HG02981 (cell line): ENCODE measurements at regions not wholly inside any gene's neighbourhood (a gene's known extent, or its start where the extent isn't known, plus 50 kb on each side); places are given as distances from the start of the nearest gene placed in this dataset.

Source experiments
- ATAC-seq: cut with Tn5 transposase; IDR thresholded peaks from one replicate; pipeline ENCODE4 v1.9.1; 2021; ENCODE audit warnings: mild to moderate bottlenecking, moderate library complexity; ENCODE audit not compliant: unreplicated experiment

DNA sequence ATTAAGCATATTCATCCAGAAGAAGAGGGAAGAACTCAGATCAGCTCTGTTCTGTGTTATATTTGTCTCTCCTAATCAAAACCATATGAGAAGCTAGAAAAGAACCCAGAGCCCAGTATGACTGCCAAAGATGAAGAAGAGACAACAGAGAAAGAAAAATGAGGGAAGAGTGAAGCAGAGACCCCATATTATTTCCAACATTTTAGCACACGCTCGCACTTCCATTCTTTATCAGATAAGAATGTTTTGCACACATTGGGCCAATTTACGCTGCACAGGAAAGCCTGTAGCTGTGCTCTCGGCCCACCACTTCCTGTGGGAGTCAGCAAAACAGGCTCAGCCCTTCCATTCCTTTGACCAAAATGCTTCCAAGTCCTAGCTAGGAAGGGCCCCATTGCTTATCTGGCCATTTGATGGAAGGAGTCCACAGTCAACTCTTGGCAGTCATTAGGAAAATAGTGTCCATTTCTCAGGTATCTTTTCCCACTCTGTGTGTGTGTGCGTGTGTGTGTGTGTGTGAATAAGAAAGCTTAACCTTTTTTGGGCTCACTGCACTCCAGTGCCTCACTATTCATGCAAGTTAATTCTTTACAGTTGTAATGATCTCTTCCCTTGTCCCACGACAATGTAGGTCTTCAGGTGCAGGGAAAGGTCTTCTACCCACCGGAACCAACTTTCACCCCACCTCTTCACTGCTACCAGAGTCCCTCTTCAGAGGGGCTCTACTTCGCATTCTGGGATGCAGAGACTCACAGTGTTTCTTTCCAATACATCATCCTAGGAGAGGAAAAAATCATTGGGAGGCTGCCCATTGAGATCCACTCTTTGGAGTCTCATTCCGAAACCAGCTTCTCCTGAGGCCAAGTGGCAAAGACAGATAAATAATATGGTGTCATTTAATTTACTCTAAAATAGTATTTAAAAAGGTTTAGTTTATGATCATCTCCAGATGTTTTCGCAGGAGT, 237.5 kb downstream of the COG6 start:
- ATAC-seq = no peak

- no peak for ATAC-seq
These were observed 238.3 kb downstream of the COG6 start for GRCh38 chr13:39893808-39894207.

DNA sequence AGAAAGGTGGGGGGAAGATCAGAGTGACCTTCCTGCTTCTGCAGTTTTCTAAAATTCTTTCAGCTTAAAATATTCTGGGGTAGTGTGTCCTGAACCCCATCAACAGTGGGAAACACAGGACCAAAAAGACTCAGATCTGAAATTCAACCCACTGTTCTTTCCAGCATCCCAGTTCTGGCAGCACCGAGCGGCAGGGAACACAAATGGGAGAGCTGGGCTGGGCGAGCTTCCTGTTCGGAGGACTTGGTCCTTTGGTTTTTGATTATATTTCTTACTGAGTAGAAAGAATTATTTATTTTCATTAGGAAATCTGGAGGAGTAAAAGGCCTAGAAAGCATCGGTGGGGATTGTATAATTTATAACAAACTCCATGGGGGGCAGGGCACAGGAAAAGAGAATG, 239.1 kb downstream of the COG6 start:
- no peak for ATAC-seq

DNA sequence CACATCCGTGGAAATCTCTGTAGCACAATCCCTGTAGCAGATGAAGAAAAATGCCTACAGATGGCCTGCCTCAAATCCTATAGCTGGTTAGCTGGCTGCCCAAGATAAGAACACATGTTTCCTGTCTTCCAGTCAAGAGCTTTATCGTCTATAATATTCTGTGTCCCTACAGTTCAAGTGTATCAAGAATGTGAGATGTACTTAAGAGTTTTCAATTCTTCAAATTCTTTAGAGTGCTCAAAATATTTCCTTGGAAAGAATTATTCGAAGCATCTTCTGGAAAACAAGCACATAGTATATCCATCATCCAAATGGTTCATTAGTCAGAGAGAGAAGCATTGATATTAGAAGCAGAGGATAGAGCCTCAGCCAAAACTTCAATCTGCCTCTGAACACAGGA, 239.8 kb downstream of the COG6 start:
- no peak for ATAC-seq

DNA sequence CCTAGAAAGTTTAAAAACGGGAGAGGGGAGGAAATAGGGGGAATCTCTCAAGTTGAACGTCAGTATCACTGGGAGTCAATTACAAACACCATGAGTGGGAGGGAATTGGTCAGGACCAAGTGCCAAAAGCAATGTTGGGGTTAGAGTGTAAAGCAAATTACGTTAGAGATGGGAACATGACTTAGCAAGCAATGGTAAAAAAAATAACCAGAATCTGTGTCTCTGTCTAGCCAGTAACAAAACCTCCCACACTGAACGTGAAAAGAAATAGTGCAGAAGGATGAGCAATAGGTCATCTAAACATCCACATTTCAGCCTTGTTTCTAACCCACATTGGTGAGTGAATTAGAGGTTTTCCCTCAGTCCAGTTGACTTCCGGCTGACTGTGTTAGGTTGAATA, 242.2 kb downstream of the COG6 start:
- no peak for ATAC-seq

DNA sequence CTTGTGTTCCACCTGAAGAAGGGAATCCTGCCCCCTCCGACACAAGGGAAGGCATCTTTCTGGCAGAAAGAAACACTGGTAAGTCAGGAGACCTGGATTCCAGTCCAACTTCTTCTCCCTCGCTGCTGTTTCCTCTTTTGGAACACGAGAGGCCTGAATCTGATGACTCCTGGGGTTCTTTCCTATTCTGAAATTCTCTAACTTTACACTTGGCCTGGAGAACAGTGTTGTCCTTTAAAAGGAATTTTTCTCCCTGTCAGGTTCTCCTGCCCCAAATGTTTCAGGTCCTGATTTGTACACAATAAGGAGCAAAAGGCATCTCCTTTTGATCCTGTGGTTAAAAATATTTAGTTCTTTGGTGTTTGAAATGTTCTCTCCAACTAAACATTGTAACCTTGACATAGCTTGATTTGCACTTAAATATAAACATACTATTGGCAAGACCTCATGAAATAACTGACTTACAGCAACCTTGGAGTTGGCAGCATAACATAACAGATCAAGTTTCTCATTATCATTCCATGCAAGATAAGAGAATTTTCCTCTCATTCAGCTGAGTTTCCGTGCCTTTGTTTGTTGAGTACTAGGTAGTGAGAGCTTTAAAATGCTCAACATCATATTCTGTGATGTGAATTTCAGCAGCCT, 244.8 kb downstream of the COG6 start:
- ATAC-seq = no peak

DNA sequence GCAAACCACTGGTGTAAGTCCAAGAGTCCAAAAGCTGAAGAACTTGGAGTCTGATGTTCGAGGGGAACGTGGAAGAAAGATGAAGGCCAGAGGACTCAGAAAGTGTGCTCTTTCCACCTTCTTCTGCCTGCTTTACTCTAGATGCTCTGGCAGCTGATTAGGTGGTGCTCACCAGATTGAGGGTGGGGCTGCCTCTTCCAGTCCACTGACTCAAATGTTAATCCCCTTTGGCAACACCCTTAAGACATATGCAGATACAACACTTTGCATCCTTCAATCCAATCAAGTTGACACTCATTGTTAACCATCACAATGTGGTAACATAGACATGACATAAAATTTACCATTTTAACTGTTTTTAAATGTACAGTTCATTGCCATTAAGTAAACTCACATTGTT, 249.5 kb downstream of the COG6 start:
- ATAC-seq = no peak

- ATAC-seq = no peak
These were observed 254.2 kb downstream of the COG6 start for GRCh38 chr13:39909634-39910033.

DNA sequence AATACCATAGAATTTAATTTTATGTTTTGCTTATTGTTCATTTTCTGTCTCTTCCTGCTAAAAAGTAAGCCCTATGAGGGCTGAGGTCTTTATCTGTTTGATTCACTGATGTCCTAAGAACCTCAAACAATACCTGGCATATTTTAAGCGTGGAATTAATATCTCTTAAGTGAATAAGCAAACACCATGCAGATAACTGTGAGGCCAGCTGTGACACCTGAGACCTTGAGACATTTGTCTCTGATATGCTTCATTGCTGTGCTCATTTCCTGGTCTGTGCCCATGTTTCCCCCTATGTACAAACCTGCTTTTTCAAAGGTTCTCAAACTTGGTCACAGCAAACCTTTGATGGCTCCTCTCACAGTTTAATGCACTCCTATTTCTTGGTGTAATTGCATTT, 254.6 kb downstream of the COG6 start:
- ATAC-seq = no peak

- ATAC-seq = no peak
These were observed 255.4 kb downstream of the COG6 start for GRCh38 chr13:39910833-39911232.

GRCh38 chr13:39913339-39913738, 257.9 kb downstream of the COG6 start:
- ATAC-seq = no peak

- no peak for ATAC-seq
These were observed 258.5 kb downstream of the COG6 start for GRCh38 chr13:39913928-39914327.

- ATAC-seq = no peak
These were observed 260.0 kb downstream of the COG6 start for GRCh38 chr13:39915418-39915817.

GRCh38 chr13:39916330-39916729, 260.9 kb downstream of the COG6 start:
- no peak for ATAC-seq

DNA sequence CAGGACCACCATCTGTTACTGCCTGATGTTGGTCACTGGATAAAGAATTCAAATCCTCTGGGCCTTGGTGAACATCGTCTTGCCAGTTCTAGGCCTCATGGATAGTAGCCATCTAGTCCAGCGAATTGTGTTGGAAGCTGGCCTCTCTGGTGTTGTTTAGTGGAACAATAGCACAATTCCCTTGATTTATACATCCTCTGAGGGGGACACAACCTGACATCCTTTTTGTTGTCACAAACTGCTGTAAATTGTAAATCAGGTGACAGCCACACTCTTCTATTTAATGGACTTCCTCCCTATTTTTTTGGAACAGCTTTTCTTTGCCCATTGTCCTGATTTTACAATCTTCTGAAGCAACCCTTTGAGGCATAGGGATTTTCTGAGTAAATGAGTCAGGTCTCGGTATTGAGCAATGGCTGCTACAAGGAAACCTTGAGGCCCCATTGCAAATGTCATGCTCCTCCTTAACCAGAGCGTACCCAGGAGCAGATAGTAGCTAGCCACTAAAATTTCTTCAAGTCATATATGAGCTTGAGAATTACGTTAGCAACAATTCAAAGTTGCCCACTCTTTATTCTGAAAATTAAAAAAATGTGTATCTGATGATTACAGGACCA, 263.3 kb downstream of the COG6 start:
- ATAC-seq = no peak

DNA sequence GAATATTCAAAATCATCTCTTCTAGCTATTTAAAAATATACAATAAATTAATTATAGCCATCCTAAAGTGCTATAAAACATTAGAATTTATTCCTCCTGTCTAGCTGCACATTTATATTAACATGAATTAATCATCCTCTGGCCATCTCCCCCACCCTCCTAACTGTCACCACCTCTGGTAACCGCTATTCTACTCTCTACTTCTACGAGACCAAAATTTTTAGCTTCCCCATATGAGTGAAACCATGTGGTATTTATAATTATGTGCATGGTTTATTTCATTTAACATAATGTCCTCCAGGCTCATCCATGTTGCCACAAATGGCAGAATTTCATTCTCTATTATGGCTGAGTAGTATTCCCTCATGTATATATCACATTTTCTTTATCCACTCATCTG, 265.2 kb downstream of the COG6 start:
- ATAC-seq = no peak

DNA sequence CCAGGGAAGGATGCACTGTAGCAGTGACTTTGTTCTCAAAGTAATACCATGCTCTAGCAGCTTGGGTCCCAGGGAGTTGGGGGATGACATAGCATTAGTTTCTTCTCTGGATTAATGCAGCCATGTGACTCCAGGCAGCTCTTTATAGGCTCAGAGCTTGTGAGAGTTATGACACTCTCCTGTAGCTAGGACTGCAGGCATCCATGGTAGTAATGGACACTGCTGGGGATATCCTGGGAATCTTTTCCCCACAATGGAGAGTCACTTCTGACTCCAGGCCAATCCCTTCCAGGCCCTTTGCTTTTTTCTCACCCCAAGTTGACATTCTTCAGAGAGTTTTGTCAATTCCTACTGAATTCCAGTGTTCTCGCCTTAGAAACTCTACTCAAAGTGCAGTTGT, 270.9 kb downstream of the COG6 start:
- no peak for ATAC-seq

GRCh38 chr13:39928261-39928660, 272.8 kb downstream of the COG6 start:
- ATAC-seq = no peak

DNA sequence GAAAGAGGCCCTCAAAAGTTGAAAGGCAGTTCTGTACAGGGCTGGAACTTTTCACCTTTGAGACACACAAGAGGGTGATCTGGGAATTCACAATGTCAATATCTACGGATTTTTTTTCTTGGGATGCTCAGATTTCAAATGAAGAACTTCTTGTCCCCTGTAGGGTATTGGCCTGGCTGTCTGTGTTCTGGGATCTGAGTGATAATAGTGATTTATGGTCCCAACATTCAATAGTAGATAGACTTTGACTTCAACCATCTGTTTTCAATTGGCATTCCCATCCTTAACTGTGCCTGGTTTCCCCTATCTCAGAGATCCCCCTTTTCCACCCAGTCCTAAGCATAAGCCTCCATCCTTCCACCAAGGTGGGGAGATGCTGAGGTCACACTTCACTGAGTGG, 274.1 kb downstream of the COG6 start:
- ATAC-seq = no peak

DNA sequence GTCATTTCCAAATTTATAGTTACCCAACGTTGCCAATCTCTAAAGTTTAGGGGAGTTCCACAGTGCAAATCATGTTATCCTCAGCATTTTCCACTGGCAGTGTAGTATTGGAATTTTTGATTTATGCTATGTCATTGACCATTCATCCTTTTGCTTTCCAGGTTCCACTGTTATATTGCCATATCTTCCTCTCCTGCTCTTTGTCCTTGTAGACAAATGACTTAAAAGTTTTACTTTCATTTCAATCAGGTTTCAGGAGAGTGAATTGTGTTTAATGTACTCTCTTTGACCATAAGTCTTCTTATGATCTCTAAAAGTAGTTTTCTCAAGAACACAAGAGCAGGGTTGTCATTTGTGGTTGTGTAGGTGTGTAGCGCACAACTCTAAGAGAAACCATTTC, 274.6 kb downstream of the COG6 start:
- ATAC-seq = no peak

DNA sequence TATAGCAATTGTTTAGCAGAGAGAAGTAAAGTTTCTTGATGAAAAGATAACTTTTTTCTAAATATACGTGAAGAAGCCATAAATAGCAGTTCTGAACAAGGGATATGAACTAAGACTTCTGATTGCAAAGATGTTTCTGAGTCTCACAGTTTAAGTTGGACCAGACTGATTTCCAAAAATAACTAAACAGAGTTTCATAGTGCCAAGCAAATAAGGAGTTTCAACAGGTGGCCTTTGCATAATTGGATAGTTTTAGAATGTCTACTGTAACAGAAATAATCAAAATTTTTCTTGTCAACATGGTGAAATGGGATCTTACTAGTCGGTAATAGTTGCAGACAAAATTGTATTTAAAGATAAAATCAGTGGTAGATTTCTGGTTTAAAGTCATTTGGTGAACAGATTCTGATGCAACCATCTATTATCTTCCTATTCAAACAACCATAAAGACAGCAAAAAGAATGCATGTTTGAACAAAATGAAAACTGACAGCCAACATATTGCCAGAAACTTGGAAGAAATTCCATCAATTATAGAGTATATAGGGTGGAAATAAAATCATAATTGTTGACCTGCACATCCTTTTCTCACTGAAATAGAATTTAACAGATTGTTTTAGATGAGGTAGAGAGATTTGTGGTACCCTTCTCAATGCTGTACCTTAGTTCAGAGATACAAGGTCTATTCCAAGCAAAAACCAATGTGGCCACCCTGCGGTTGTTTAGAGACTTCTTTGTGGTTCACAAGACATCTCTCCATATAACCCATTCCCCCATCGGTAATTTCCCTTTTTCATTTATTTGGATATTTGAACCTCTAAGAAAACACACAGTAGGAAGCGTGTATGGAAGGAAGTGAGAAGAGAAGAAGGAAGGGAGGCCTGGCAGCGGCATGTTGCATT, 275.3 kb downstream of the COG6 start:
- ATAC-seq = no peak
